ENCODE measurements at regions not wholly inside any gene's neighbourhood (a gene's known extent, or its start where the extent isn't known, plus 50 kb on each side); places are given as distances from the start of the nearest gene placed in this dataset.

- TF ChIP-seq EP300 (IDR thresholded peaks at IDR 0.05) (no peak), CTCF (IDR thresholded peaks at IDR 0.05) (no peak), POLR2AphosphoS5 (IDR thresholded peaks at IDR 0.05) (no peak)
Measured at GRCh38 chr7:124308384-124308783, 275.5 kb upstream of the TMEM229A start.
